ENCODE measurements at regions not wholly inside any gene's neighbourhood (a gene's known extent, or its start where the extent isn't known, plus 50 kb on each side); places are given as distances from the start of the nearest gene placed in this dataset.

- TF ChIP-seq CTCF (IDR thresholded peaks at IDR 0.05) (no peak), POLR2A (IDR thresholded peaks at IDR 0.05) (no peak)
Measured at GRCh38 chr22:22818202-22818538, 69.4 kb upstream of the IGLL5 start.
